NOMO-1 treated with DMSO at 0.1 percent for 48 hours (cell line): ENCODE measurements at regions not wholly inside any gene's neighbourhood (a gene's known extent, or its start where the extent isn't known, plus 50 kb on each side); places are given as distances from the start of the nearest gene placed in this dataset.
"Not testable (repeated sequence)": the region's sequence is repeated elsewhere in the genome, so short reads cannot be mapped to it uniquely, and the experiment has no call there.

Experiments used
- DNase-seq: peaks from one replicate; lab custom pipeline; 2025; ENCODE audit not compliant: unreplicated experiment; lab: John Stamatoyannopoulos, UW

GRCh38 chr1:181949500-181949899 is 112.0 kb downstream of the ZNF648 start:
- DNase-seq: no peak

GRCh38 chr1:181948372-181948771 is 113.1 kb downstream of the ZNF648 start:
- DNase-seq: no peak

GRCh38 chr1:181947441-181947840 is 114.1 kb downstream of the ZNF648 start:
- peak; percentile 46 for DNase-seq

GRCh38 chr1:181936768-181937581 is 124.5 kb downstream of the ZNF648 start:
- DNase-seq: peak; percentile 49

- no peak for DNase-seq
Measured at GRCh38 chr1:181936269-181936668, 125.2 kb downstream of the ZNF648 start.

GRCh38 chr1:181931873-181932272 is 129.6 kb downstream of the ZNF648 start:
- no peak for DNase-seq

- no peak for DNase-seq
Measured at GRCh38 chr1:181930187-181930586, 131.3 kb downstream of the ZNF648 start.

- no peak for DNase-seq
Measured at GRCh38 chr1:181926697-181927096, 134.8 kb downstream of the ZNF648 start.

GRCh38 chr1:181924034-181924433 is 137.5 kb downstream of the ZNF648 start:
- not testable (repeated sequence) for DNase-seq

- no peak for DNase-seq
Measured at GRCh38 chr1:181919542-181919941, 142.0 kb downstream of the ZNF648 start.

- DNase-seq: no peak
Measured at GRCh38 chr1:181918880-181919525, 142.5 kb downstream of the ZNF648 start.

- DNase-seq: no peak
Measured at GRCh38 chr1:181911715-181912114, 149.8 kb downstream of the ZNF648 start.

GRCh38 chr1:181910905-181911304 is 150.6 kb downstream of the ZNF648 start:
- DNase-seq: no peak

- DNase-seq: no peak
Measured at GRCh38 chr1:181909010-181909409, 152.5 kb downstream of the ZNF648 start.

- no peak for DNase-seq
Measured at GRCh38 chr1:181906631-181907030, 154.9 kb downstream of the ZNF648 start.

GRCh38 chr1:181905944-181906597 is 155.4 kb downstream of the ZNF648 start:
- DNase-seq: no peak

- DNase-seq: no peak
Measured at GRCh38 chr1:181898773-181899172, 162.7 kb downstream of the ZNF648 start.

- no peak for DNase-seq
Measured at GRCh38 chr1:181896824-181897223, 164.7 kb downstream of the ZNF648 start.

- no peak for DNase-seq
Measured at GRCh38 chr1:181894439-181894859, 167.1 kb downstream of the ZNF648 start.

- no peak for DNase-seq
Measured at GRCh38 chr1:181893937-181894336, 167.6 kb downstream of the ZNF648 start.

GRCh38 chr1:181893150-181893549 is 168.4 kb downstream of the ZNF648 start:
- not testable (repeated sequence) for DNase-seq

GRCh38 chr1:181872562-181872961 is 188.9 kb downstream of the ZNF648 start:
- DNase-seq: no peak
